Panc1 (cell line): ENCODE measurements at regions not wholly inside any gene's neighbourhood (a gene's known extent, or its start where the extent isn't known, plus 50 kb on each side); places are given as distances from the start of the nearest gene placed in this dataset.

Experiments
- ATAC-seq: fragments of 200-7000 bp; cut with Tn5 transposase; 2 replicates; pipeline ENCODE4 v1.9.1; 2020; ENCODE audit warnings: mild to moderate bottlenecking, moderate library complexity
- BruUV-seq: library from RNA; stranded (reverse); fragments of 400-500 nt; replicated peaks from 2 replicates; lab custom pipeline; 2021; lab: Mats Ljungman, UMichigan
- CTCF ChIA-PET: fragments of 300-600 bp; sonication (Branson Sonifier 250); formaldehyde crosslinking; loops from one replicate; lab custom pipeline; 2022; ENCODE audit warnings: antibody characterized with exemption; lab: Charles Lee
- POLR2A ChIA-PET: fragments of 300-600 bp; sonication (Branson Sonifier 250); formaldehyde crosslinking; loops from one replicate; lab custom pipeline; 2022; ENCODE audit warnings: antibody characterized with exemption; lab: Charles Lee
- DNase-seq: peaks from one replicate; pipeline ENCODE4 v3.0.0-alpha.2; 2010; ENCODE audit warnings: low read depth, low spot score
- H3K27ac ChIP-seq: 2 replicates; pipeline ENCODE4 v1.5.1; 2011; ENCODE audit warnings: mild to moderate bottlenecking, low read length, inconsistent platforms
- H3K27me3 ChIP-seq: fragments of 200-500 bp; sonication (Bioruptor generic); 2 replicates; pipeline ENCODE4 v1.6.0; 2014; ENCODE audit warnings: low read length, inconsistent platforms; ENCODE audit not compliant: control insufficient read depth, insufficient read depth
- H3K36me3 ChIP-seq: fragments of 200-500 bp; sonication (Bioruptor generic); 2 replicates; pipeline ENCODE4 v1.5.1; 2014; ENCODE audit warnings: inconsistent platforms, mild to moderate bottlenecking, low read length, moderate library complexity; ENCODE audit not compliant: control insufficient read depth, insufficient read depth
- H3K4me1 ChIP-seq: 2 replicates; pipeline ENCODE4 v1.5.1; 2011; ENCODE audit warnings: inconsistent platforms, mild to moderate bottlenecking, low read length, moderate library complexity; ENCODE audit not compliant: control insufficient read depth, insufficient read depth
- H3K4me3 ChIP-seq, 2 experiments: 2 replicates each; pipeline ENCODE4 v1.5.1; 2011 to 2012; ENCODE audit warnings: low read depth in 2 of 2, low read length in 2 of 2, mild to moderate bottlenecking in 2 of 2, inconsistent platforms in 1 of 2, moderate library complexity in 1 of 2
- H3K9me3 ChIP-seq: fragments of 200-500 bp; sonication (Bioruptor generic); 2 replicates; pipeline ENCODE4 v1.5.1; 2014; ENCODE audit warnings: low read depth, mild to moderate bottlenecking, inconsistent platforms, low read length, moderate library complexity; ENCODE audit not compliant: control insufficient read depth, insufficient read depth
- CTCF ChIP-seq: fragments of 450-650 bp; IDR thresholded peaks from 2 replicates; pipeline ENCODE4 v1.5.1; 2017; ENCODE audit warnings: mild to moderate bottlenecking
- POLR2AphosphoS5 ChIP-seq: IDR thresholded peaks from 2 replicates; pipeline ENCODE4 v1.6.1; 2012; ENCODE audit warnings: mild to moderate bottlenecking, low read depth, low read length, moderate library complexity
- REST ChIP-seq, 2 experiments: IDR thresholded peaks; 2 replicates each; pipeline ENCODE4 v1.6.1; 2011 to 2012; ENCODE audit warnings: low read depth in 2 of 2, control low read depth in 1 of 2, low read length in 1 of 2, mild to moderate bottlenecking in 1 of 2, moderate library complexity in 1 of 2; ENCODE audit not compliant: insufficient read depth in 1 of 2
- SIN3A ChIP-seq: IDR thresholded peaks from 2 replicates; pipeline ENCODE4 v1.6.1; 2012; ENCODE audit warnings: low read depth, mild to moderate bottlenecking, low read length, moderate library complexity, borderline replicate concordance; ENCODE audit not compliant: insufficient read depth
- TCF7L2 ChIP-seq: IDR thresholded peaks from 2 replicates; pipeline ENCODE4 v1.6.1; 2011; ENCODE audit warnings: mild to moderate bottlenecking, low read depth, low read length, inconsistent platforms
- in situ Hi-C: cut with HindIII; loops from 2 replicates; pipeline ENCODE4 v1.10.0; 2016; ENCODE audit warnings: low sequenced_read_pairs, low pct_unique_long_range_greater_than_20kb
- intact Hi-C: fragments of 100-400 bp; cut with micrococcal nuclease; formaldehyde crosslinking; loops from one replicate; pipeline ENCODE4 v1.10.0; 2022; ENCODE audit not compliant: unreplicated experiment

- CTCF ChIA-PET = no interaction called here
- Histone ChIP-seq H3K27ac (no peak overlapping the region), H3K36me3 (no peaks in the 10 kb centered on the region), H3K4me3 (no peak overlapping the region), H3K4me1 (no peaks in the 10 kb centered on the region), H3K27me3 (no peaks in the 10 kb centered on the region), H3K9me3 (no peaks in the 10 kb centered on the region)
- POLR2A ChIA-PET = no interaction called here
- DNase-seq = no peak
- BruUV-seq = no TSS peak
- intact Hi-C loops (no loop called here), in situ Hi-C loops (no loop called here)
- no peak for TF ChIP-seq CTCF
- no peak for TF ChIP-seq TCF7L2
- TF ChIP-seq REST (IDR thresholded peaks at IDR 0.05; ENCODE audit: insufficient read depth in 1 of 2, low read depth in 2 of 2, low read length in 1 of 2) = no peak
- TF ChIP-seq POLR2AphosphoS5 = no peak
- no peak for TF ChIP-seq SIN3A
- no peak for ATAC-seq
Observed at GRCh38 chr19:28504727-28505126, 708.2 kb downstream of the UQCRFS1 start.

- in situ Hi-C loops = no loop called here
- Histone ChIP-seq H3K9me3 (no peaks in the 10 kb centered on the region), H3K4me3 (no peak overlapping the region), H3K27ac (no peak overlapping the region), H3K27me3 (no peaks in the 10 kb centered on the region), H3K36me3 (no peaks in the 10 kb centered on the region), H3K4me1 (no peaks in the 10 kb centered on the region)
- DNase-seq (no peak), ATAC-seq (no peak)
- intact Hi-C loops = no loop called here
- TF ChIP-seq REST (IDR thresholded peaks at IDR 0.05; ENCODE audit: insufficient read depth in 1 of 2, low read depth in 2 of 2, low read length in 1 of 2) (no peak), CTCF (no peak), SIN3A (no peak), TCF7L2 (no peak), POLR2AphosphoS5 (no peak)
- CTCF ChIA-PET = no interaction called here
- no TSS peak for BruUV-seq
- POLR2A ChIA-PET = no interaction called here
Observed at GRCh38 chr19:28504139-28504538, 708.8 kb downstream of the UQCRFS1 start.
